ENCODE measurements at regions not wholly inside any gene's neighbourhood (a gene's known extent, or its start where the extent isn't known, plus 50 kb on each side); places are given as distances from the start of the nearest gene placed in this dataset.

DNA sequence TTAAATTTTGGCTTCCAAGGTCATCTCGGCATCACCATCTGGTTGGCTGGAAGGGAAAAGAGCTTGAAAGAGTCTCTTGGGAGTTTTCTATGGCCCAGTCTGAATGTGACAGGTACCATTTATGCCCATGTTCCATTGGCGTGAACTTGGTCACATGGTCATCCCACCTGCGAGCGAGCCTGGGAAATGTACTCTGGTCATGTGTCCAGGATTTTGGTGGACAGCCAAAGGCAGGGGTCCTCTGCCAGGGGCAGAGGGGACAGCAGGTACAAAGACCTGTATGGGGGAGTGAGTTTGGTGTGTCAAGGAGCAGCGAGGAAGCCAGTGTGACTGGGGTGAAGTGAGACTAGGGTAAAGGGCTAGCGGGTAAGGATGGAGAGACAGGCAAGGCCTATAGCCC, 112.6 kb downstream of the CDC5L start:
- DNase-seq (ENCODE audit: low spot score) = no peak

DNA sequence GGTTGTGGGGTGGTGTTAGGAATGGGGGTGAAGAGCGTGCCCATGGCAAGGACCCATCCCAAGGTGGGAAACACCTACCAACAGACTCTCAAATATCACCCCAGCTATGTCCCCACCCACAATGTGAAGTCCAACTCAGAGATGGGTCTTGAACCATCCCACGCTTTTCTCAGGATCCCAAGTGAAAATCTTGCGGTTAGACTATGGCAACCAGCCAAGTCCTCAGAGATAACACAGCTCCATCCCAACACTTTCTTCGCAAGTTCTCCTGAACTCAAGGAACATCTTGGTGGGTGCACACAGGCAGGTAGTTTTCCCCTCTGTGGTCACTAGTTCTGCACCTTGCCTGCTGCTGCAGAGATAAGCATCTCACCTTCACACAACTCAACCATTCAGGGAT, 116.0 kb downstream of the CDC5L start:
- DNase-seq (ENCODE audit: low spot score) = no peak

DNA sequence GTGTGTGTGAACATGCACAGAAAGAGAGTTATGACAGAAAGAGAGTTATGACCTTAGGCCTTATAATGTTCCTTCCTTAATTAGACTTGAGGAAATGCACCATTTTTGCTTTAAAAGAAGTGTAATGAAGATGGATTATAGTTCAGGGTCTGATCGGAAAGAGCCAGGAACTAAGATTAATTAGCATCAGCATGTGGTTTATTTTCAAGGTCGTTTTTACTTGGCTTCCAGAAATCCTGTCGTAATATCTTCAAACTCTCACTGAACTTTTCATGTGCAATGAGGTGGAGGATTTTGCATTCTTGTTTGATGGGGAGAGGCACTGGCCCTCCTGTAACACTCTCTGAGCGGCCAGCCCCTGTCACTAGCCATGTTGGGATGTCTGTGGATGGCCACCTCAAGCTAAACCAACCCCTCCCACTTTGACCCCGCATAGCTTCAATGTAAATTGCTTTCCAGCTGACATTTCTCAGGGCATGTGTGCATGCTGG, 116.8 kb downstream of the CDC5L start:
- no peak for DNase-seq (ENCODE audit: low spot score)

DNA sequence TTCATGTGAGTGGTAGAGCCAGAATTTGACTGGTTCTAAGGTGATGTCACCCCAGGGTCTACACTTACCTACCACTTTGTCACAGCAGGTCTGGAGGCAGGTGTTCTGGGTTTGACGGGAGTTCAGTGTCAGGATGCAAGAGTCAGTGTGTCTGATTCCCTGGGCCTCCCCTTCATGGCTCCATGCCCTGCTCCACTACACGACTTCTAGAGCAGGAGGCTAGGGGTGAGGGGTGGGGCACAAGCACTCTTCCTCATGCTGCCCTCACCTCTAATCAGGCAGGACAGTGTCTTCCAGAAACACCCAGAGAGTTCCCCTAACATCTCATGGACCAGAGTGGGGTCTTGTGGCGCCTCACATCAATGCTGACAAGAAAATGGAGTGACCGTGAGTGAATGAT, 118.2 kb downstream of the CDC5L start:
- no peak for DNase-seq (ENCODE audit: low spot score)

DNA sequence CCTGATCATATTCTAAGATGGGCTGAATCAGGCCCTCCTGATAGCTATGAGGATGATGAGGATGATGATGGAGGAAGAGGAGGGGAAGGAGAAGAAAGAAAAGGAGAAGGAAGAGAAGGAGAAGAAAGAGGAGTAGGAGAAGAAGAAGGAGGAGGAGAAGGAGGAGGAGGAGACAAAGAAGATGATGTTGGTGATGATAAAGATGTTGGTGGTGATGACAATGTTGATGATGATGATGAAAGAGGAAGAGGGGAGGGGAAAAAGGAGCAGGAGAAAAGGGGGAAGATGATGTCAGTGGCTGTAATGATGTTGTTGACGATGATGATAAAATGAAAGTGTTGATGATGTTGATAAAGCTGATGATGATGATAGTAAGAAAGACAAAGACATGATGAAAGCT, 119.5 kb downstream of the CDC5L start:
- DNase-seq (ENCODE audit: low spot score) = no peak

DNA sequence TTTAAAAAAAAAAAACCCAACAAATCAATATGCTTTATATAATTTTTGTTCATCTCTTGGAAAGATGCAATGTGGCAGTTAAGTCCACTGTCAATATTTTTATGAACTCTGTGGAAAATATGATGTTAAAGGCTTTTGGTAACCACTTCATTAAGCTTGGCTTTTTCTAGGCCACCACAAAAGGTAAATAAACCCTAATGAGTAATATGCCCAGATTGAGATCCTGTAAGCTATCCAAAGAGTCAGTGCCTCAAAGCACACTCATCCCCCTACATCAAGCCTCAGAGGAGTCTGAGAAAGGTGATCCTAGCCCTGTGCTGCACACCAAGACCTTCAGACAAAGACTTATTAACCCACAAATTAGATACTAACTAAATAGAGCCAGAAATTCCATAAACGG, 121.1 kb downstream of the CDC5L start:
- no peak for DNase-seq (ENCODE audit: low spot score)

DNA sequence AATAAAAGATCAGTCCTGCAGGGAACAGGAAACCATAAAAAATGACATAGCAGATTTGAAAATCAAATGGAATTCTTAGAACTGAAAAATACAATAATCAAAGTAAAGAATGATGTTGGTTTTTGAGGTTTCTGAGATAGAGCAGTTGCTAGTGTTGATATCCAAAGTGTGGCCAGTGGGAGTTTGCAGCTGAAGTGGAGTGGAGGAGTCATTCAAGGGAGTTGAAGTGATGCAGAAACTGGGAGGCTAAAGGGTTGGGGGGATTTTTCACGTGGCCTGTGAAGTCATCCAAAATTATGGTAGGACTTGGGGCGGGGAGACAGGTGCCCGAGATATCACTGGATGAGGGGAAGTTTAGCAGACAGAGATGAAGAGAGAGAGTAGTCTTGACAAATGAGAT, 123.6 kb downstream of the CDC5L start:
- DNase-seq (ENCODE audit: low spot score) = no peak

DNA sequence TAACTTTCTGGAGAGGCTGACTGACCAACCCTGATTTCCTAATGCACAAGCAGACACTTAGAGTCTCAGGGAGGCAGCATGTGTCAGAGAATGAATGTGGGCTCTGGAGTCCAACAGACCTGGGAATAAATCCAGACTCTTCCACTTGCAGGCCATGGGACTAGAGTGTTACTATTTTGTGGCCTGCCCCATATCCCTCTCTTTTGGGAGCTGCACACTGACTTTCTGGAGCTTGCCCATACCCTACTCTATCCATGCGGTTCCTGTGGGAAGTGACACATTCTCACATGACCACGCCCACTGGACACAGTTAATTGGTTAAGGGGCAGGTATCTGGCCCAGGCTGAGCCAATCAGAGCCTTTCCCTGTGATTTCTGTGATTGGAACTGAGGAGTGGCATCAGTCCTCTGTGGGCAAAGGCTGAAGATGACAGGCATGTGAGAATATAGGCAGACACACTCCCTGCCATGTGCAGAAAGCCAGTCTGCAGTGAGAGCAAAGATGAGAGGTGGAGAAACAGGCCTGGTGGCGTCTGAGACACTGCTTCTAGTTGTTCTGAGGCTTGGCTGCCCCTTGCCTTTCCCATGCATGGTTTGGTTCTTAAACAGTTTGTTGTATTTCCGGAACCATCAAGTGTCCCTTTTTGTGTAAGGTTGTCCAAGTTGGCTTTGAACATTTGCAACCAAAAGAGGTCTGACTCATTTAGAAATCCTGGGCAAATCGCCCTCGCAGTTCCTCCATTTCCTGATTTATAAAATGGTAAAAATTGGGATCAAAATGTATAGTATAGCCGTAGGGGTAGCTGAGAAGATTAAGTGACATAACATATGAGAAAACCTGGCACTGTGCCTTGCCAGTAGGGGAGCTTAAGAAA, 125.6 kb downstream of the CDC5L start:
- peak; percentile 13 for DNase-seq (ENCODE audit: low spot score)

DNA sequence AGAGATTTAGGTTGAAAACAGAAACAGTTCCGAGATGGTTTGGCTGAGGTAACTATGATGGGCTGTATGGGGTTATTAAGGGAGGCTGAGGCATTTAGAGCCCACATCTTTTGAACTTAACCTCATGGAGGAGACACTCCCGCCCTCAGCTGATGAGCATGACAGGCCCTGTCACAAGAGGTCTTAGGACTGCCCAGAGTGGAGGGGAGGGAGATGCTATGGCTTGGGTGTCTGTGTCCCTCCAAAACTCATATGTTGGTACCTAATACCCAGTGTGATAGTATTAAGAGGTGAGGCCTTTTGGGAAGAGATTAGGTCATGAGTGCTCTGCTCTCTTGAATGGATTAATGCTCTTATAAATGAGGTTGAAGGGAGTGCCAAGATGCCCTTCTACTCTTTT, 126.6 kb downstream of the CDC5L start:
- no peak for DNase-seq (ENCODE audit: low spot score)

DNA sequence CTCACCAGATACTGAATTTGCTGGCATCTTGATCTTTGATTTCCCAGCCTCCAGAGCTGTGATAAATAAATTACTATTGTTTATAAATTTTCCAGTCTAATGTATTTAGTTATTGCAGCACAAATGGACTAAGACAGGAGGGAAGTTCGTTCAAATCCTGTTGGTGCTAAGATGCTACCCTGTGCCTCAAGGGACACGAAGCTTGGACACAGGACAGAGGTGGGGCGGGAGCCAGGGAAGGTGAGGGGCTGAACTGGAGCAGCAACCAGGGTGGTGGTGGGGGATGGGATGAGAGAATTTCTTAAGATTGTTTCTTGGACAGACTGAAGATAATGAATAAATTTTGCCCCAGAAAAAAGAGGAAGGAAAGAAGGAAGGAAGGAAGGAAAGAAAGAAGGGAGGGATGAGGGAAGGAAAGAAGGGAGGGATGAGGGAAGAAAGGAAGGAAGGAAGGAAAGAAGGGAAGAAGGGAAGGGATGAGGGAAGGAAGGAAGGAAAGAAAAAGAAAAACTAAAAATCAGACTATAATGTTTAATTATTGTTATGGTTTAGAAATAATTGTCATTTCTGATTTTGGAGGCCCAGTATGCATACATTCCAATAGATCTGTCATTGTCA, 127.2 kb downstream of the CDC5L start:
- no peak for DNase-seq (ENCODE audit: low spot score)

DNA sequence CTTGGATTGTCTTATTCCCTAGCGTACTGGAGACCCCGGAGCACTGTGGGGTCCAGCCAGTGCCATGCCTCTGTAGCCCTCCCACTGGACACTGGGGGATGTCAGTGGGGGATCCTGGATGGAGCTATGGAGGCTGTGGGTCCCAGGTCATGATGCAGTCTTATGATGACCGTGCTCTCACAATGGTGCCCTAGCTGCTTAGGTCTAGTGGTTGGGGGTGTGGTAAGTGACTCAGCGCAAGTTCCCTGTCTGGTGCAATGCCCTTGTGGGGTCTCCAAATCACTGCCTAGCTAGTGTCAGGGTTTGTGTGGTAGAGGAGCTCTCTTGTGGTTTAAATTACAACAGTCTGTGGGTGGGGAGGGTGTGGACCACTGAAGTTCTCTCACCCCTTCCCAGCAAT, 135.4 kb downstream of the CDC5L start:
- no peak for DNase-seq (ENCODE audit: low spot score)

DNA sequence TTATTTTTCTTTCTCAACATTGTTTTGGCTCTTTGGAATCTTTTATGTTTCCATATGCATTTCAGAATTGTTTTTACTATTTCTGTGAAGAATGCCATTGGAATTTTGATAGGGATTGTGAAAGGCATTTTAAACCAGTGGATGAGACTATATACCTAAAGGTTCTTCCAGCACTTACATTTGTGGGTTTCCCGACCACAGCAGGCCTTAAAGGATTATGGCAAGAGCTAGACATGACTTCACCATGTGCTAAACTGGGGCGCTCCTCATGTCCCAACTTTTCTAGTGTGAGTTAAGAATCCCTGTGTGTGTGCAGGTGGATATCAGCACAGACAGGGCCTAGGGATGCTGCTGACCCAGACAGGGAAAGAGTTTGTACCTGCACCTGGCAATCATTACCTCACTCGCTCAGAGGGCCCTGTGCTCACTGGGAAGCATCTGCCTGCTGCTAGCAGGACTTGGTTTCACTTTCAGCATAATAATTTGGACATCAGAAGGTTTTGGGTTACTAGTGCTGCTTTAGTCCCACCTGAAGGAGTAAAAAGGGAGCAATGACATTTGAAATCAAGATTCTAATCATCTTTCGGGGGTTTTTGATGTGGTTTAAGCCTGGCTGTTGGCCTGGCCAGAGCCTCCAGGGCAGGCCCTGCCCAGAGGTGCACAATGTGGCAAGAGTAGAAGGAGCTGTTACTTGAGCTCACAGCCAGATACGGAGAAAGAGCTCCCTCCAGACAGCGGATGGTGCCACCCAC, 137.1 kb downstream of the CDC5L start:
- no peak for DNase-seq (ENCODE audit: low spot score)

DNA sequence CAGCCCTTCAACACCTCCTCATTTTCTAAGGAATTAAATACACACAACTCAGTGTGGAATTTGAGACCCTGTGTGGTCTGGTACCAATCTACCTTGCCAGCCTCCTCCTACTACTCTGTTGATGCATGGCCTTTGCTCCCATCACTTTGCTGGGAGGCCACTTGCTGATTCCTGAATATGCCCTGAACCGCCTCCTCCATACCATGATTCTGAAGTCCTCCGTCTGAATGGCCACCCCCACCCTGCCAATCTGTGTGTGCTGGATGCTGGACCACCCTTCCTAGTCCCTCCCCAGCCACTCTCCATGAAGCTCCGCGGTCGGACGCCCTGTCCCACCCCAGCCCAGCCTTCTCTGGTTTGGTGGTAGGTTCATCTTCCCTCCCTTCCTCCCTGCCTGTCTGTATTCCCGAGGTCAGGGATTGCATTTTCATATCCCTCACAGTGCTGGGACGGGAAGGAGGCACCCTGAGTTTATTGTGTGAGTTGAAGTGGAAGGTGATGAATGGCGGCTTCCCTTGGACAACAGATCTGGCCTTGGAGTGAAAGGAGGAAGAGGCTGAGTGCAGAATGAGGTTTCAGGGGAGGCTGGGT, 138.3 kb downstream of the CDC5L start:
- no peak for DNase-seq (ENCODE audit: low spot score)

DNA sequence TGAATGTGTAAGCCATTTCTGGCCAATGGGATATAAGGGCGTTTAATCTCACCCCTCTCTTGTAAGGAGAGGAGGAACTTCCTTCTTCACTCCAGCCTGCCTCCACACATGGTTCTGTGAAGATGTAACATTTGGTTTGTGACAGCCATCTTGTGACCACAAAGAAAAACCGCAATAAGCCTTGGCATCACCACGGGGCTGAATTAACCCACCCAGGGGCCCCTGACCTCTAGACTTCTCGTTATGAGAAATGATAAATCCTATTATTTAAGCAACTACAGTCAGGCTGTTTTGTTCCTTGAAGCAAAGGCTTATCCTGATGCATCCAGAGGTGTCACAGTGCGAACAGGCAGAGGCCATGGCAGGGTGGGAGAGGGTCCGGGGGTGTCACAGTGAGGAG, 139.7 kb downstream of the CDC5L start:
- peak; percentile 5 for DNase-seq (ENCODE audit: low spot score)

DNA sequence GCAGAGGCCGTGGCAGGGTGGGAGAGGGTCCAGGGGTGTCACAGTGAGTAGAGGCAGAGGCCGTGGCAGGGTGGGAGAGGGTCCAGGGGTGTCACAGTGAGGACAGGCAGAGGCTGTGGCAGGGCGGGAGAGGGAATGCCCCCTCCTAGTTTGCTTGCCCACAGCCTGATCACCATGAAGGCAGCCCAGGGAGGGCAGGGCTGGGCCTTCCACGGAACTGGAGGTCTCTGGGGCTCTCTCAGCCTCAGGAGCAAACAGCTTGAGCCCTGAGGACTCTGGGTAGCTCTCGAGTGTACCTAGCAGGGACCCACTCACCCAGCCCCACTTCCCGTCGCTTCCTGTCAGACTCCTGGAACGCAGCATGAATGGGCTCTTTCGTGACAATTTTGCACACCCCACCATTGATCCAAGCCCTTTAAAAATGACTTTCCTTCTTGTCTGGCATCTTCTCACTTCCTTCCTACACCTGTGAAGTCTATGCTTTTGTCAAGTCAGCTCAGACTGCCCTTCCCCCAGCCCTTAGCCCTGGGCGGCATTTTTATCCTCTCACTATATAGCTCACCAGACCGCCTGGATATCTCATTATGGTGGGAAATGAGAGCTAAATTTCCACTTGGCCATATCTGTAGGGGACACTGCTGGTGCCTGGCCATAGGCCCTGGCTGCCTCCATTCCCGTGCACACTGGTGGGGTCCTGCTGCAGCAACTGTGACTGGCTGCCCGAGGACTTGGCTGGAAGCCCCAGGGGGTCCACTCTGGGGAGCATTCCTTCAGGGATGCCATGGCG, 140.3 kb downstream of the CDC5L start:
- no peak for DNase-seq (ENCODE audit: low spot score)

DNA sequence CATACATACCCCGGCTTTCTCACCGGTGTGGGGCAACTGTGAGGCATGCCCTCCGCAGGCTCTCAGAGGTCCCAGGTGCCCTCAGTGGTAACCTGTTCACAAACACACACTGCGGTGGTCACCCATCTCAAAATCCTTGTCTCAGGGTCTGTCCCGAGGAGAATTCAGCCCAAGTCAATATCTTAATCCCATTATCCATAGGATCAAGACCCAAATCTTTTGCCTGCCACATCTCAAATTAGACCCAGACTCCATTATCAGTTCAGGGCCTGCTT, 140.8 kb downstream of the CDC5L start:
- no peak for DNase-seq (ENCODE audit: low spot score)

DNA sequence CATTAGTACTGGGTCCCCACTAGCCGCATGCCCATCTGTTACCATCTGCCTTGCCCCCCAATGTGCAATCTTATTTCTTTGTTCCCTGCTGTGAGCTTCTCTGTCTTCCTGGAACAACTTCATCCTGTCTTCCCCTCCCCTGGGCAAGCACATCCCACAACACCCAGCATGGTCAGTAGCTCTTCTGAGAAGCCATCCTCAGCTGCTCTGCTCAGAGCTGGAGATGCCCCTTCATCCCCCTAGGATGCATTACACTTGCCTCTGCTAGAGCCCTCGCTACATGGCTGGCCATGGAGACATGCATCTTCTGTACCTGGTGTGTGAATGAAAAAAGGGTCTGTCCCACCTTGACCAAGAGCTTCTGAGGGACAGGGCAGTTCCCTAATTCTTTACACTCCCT, 141.2 kb downstream of the CDC5L start:
- DNase-seq (ENCODE audit: low spot score) = no peak

DNA sequence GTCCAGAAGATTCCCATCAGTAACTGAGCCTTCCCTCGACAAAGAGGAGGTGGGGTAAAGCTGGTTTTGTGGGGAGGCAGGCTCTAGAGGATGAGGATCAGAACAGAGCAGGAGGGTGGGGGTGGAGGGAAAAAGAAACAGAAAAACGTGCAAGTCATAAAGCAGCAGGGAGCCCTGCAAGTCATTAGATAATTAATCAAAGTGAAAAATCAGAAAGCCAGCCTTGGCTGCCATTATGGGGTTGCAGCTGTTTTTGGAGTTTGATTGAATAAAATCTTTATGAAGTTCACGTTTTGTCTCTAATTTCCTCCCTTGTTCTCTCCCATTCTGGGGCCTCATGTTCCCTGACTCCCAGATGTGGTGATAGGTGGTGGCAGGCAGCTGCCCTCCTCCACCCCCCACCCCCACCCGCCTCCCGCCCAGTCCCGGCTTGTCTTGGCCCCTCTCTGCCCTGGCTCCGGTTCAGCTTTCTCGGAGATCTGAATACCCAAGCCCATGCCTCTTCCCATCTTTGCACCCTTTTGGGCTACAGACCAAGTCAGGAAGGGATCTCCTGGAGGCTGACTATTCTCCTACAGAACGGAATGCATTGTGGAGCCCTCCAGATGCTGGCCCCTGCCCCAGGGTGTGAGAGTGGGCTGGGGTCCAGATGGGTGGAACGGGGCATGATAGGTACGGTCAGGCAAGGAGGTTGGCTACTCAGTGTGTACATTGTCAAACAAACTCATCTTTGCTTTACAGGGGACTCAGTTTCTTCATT, 141.8 kb downstream of the CDC5L start:
- DNase-seq (ENCODE audit: low spot score) = no peak

DNA sequence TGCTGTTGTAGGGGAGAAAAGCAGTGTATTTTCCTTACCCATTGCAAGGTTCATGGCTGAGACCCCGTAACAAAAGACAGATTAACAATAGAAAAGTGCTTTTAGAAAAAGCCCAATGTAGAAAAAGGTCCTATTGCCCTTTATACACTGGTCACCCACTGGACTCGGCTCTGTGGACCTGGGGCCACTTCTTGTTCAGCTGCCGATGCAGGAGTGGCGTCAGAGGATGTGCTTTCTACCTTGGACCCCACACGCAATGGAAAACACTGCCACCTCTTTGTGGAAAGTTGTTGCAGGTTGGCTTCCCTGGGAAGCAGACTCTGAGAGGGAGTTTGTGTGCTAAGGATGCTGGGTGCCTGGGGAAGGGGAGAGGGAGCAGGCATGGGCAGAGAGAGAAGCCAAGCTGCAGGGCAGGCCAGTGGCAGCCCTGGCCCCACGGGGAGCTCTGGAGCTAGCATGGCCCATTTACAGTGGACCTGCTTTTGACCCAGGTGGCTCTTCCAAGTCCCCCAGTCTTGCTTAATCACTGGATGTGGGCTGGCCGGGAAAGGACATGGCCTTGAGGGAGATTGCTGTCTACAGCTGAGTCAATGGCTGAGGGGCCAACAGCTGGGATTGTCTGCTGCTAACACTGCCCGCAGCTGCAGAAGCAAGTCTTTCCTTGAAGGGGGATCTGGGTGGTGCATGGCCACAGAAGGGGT, 142.9 kb downstream of the CDC5L start:
- no peak for DNase-seq (ENCODE audit: low spot score)

DNA sequence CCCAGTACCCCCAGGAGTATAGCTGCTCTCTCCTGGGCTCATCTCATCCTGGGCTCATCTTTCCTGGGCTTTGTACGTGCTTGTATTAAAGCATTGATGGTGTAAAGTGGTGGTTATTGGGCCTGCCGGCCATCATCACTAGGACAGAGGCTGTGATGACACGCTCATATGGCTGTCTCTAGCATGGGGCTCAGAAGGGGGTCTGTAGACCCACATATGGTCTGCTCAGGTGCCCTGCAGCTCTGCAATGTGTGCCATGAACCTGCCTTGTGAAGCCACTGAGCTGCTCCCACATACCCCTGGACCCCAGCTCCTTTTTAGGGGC, 143.4 kb downstream of the CDC5L start:
- no peak for DNase-seq (ENCODE audit: low spot score)
